Hematopoietic multipotent progenitor cell treated with erythropoietin and hydrocortisone succinate and interleukin-3 and kit ligand, for 17 days (in vitro differentiated cells): ENCODE measurements at regions not wholly inside any gene's neighbourhood (a gene's known extent, or its start where the extent isn't known, plus 50 kb on each side); places are given as distances from the start of the nearest gene placed in this dataset.

Source experiments
- DNase-seq: peaks from one replicate; pipeline ENCODE4 v3.0.0-alpha.2; 2015; ENCODE audit warnings: low spot score

DNA sequence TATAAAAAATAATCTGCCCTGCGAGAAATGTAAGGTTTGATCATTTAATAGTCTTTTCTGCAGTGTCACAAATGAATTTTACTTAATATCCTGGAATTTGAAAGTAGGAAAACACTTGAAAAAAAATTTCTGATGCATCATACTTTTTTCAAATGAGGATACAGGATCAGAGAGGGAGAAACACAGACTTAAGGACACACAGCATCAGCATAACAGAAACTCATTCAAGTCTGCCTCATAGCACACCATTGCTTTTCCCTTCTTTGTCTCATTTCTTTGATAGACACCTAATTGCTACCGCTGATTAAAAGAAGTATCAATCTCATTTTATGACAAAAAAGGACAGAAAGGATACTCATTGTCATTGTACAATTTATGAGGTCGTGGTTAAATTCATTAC, 319.0 kb downstream of the TMEM114 start:
- DNase-seq = no peak

DNA sequence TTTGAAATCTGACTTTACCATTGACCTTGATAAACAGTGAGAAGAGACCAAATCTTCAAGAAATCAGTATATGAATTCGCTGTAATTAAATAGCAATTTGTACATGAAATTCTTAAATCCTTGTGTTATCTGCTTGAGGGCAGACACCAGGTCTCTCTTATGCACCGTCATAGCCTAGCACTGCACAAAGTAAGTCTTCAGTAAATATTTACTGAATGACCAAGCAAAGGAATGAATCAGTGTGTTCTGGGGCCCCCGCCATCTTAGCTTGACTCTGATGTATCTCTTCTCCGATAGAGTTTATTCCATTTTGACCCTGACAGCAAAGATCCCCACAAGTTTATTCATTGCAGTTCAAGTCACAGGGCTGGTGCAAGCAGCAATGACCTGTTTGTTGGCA, 328.0 kb downstream of the TMEM114 start:
- DNase-seq = no peak

GRCh38 chr16:8260140-8260539, 330.2 kb downstream of the TMEM114 start:
- DNase-seq = no peak

DNA sequence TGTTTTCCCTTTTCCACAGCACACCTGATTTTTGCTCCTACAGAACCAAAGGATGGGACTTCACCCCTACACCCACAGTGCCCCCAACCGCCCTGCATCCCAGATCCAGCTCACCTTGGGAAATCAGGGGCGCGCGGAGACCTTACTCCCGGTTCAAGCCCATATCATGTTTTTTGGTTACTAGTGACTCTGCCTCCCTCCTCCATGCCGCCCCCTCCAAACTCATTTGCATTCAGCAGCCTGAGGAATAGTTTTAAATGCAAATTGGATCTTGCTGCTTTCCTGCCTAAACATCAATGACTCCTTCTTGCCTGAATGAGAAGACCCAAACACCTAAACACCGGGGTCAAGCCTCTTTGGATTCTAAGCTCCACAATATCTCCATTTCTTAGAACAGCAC, 331.8 kb downstream of the TMEM114 start:
- DNase-seq = no peak

DNA sequence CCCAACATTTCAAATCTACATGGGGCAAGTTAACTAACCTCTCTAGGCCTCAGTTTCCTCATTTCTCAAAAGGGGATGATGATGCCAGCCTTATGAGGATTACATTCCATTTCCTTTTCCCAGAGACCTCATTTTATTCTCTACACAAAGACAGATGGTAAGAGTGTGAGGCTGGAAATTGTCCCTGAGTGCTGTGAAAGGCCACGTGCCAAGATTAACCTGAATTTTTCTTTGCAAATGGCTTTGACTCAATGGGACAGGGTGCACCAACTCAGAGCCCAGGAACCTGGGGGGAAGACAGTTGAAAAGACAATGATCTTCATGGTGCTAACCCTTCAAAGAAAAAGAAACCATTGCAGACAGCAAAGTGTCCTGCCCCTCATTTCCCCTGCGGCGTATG, 332.8 kb downstream of the TMEM114 start:
- DNase-seq = no peak

GRCh38 chr16:8254405-8254804, 335.9 kb downstream of the TMEM114 start:
- DNase-seq = no peak

DNA sequence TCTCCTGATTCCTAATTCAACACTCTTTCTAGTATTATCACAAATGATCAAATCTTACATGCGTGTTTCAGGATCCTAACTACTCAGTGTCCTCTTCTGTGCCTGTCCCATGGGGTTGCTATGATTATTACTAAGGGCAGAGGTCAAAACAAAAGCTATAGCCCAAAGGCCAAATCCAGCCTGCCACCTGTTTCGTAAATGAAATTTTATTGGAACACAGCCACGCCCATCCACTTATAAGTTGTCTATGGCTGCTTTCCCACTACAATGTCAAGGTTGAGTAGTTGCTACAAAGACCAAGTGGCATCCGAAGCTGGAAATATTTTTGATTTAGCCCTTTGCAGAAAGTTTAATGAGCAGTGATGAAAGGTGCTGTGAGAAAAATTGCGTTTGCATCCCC, 336.6 kb downstream of the TMEM114 start:
- DNase-seq = no peak

DNA sequence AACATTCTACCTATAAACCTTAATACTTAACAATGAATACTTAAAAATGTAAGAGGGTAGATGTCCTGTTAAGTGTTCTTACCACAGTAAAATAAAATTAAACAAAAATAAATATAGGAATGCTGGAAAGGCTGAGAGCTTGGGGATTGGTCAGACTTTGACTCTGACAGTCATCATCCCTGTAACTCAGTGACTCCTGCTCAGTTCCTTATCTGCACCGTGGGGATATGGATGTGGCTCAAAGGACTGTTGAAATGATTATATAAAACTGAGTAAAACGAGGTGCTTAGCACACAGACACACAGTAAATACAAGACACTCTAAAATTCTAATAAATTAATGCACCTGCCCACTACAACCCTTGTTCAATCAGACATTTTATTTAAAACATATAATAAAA, 338.6 kb downstream of the TMEM114 start:
- DNase-seq = no peak

DNA sequence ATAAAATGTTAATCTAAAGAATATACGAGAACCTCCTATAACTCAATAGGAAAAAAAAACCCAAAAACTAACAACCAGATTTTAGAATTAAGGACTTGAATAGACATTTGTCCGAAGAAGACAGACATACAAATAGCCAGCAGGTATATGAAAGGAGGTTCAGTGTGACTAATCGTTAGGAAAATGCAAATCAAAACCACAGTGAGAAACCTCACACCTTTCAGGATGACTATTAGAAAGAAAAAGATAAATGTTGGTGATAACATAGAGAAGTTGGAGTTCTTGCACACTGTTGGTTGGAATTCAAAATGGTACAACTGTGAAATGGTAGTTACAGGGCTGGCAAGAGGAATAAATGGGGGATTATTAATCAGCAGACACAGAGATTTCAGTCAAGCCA, 339.0 kb downstream of the TMEM114 start:
- DNase-seq = no peak

- DNase-seq = no peak
These were observed 342.3 kb downstream of the TMEM114 start for GRCh38 chr16:8247993-8248392.

GRCh38 chr16:8243981-8244380, 346.3 kb downstream of the TMEM114 start:
- no peak for DNase-seq

- DNase-seq = no peak
These were observed 348.9 kb downstream of the TMEM114 start for GRCh38 chr16:8241408-8241807.

DNA sequence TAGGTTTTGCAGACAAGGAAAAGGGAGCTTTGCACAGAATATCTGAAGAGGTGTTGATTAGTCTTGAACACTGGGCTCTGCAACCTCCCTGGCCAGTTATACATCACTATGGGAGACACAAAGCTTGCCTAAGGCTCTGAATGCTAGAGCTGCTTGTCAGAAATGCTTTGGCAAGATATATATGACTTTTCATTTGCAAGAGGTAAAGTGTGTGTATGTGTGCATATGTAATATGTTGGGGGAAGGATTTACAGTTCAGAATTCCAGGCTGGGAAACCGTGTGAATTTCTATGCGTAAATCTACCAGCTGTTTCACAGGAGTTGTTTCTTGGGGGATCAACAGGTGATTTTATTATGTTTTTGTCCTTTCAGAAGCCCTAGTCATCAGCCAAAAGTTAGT, 350.9 kb downstream of the TMEM114 start:
- no peak for DNase-seq

DNA sequence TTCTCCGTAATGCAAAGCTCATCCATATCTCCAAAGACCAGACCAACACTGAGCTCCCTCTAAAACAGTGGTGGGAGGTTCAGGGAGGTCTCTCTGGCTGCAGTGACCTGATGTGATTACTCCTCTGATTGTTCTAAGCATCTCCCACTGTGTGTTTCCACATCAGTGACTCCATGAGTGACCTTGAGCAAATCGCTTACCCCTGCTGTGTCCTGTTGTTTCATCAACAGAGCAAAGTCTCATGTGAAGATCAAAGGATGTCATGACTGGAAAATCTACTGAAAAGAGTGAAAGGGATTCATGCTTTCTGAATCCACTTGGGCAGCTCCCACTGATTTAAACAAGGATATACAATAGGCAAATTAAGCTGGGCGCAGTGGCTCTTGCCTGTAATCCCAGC, 352.9 kb downstream of the TMEM114 start:
- no peak for DNase-seq

DNA sequence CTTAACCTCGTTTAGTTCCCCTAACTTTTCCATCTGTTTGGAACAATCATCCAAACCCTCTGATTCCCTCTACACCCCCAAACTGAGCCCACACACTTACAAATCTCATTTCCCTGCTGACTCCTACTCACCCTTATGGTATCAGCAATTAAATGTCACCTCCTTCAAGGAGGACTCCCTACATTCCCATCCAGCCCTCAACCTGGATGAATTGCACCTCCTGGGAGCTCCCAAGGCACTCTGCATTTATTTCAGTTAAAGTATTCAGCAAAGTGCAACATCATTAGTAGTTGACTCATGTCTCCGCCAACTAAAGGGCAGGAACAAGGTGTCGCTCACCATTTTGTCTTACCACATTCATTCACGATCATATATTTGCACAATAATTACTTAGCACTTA, 353.5 kb downstream of the TMEM114 start:
- no peak for DNase-seq

DNA sequence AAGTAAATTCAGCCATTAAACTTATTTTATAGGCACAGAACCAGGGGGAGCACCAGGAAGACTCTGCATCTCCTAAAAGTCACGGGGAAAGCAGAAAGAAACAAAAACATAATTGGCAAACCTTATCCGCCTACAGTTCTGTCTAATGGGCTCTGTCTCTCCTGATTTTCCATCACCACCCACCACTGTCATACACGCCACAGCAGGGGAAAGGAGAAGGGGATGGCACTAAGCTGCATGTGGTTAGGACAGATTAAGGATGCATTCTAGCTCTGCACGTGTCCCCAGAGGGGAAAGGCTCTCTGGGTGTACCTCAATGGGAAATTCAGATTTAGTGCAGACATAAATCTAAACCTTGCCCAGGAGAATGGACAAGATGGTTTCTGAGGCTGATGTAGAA, 359.8 kb downstream of the TMEM114 start:
- DNase-seq = no peak

GRCh38 chr16:8229011-8229520, 361.2 kb downstream of the TMEM114 start:
- no peak for DNase-seq

- no peak for DNase-seq
These were observed 373.1 kb downstream of the TMEM114 start for GRCh38 chr16:8217201-8217600.

DNA sequence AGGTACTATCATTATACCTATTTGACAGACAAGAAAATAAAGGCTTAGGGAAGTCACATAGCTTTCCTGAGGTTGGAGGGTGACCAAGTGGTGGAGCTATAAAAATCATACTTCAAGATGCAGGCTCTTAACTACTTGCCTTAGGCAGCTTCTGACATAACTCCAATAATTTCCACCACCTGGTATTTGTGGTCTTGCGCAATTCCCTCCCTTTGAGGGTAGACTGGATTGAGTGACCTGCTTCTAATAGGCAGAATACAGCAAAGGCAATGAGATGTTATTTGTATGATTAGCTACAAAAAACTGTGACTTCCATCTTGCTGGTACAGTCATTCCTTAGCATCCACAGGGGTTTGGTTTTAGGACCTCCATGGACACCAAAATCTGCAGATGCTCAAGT, 385.5 kb downstream of the TMEM114 start:
- DNase-seq = no peak

DNA sequence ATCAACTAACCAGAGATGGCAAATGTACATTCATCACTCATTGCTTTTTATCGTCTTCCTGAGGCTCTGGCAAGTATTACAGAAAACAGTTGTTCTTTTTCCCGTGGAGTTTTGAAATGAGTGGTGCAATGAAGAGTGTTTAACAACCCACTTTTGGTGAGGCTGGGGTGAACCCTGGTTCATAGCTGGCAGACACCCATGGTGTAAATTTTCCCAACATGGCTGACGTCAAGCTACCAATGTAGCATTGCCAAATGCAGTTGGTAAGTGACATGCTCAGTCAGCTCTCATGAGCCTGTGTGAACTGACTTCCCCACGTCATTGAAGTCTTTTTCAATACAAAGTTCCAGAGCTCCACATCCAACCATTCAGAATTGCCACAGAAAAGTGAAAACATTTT, 386.2 kb downstream of the TMEM114 start:
- DNase-seq = no peak

- no peak for DNase-seq
These were observed 387.2 kb downstream of the TMEM114 start for GRCh38 chr16:8203101-8203500.

- DNase-seq = no peak
These were observed 389.5 kb downstream of the TMEM114 start for GRCh38 chr16:8200839-8201238.

GRCh38 chr16:8199390-8199789, 390.9 kb downstream of the TMEM114 start:
- DNase-seq = no peak

- peak; percentile 14 for DNase-seq
These were observed 395.5 kb downstream of the TMEM114 start for GRCh38 chr16:8194794-8195193.

- no peak for DNase-seq
These were observed 401.5 kb downstream of the TMEM114 start for GRCh38 chr16:8188841-8189240.
